Ishikawa (cell line): ENCODE measurements at regions not wholly inside any gene's neighbourhood (a gene's known extent, or its start where the extent isn't known, plus 50 kb on each side); places are given as distances from the start of the nearest gene placed in this dataset.

Source experiments
- CEBPB ChIP-seq: IDR thresholded peaks from 2 replicates; pipeline ENCODE4 v1.6.1; 2012
- CREB1 ChIP-seq: IDR thresholded peaks from 2 replicates; pipeline ENCODE4 v1.6.1; 2012; ENCODE audit warnings: low read depth
- EGR1 ChIP-seq: IDR thresholded peaks from 2 replicates; pipeline ENCODE4 v1.6.1; 2012
- EP300 ChIP-seq: IDR thresholded peaks from 2 replicates; pipeline ENCODE4 v1.6.1; 2012; ENCODE audit warnings: borderline replicate concordance
- FOXM1 ChIP-seq: IDR thresholded peaks from 2 replicates; pipeline ENCODE4 v1.6.1; 2012; ENCODE audit warnings: low read depth, borderline replicate concordance
- NFIC ChIP-seq: IDR thresholded peaks from 2 replicates; pipeline ENCODE4 v1.6.1; 2012
- RAD21 ChIP-seq: IDR thresholded peaks from 2 replicates; pipeline ENCODE4 v1.6.1; 2012; ENCODE audit warnings: low read depth
- TAF1 ChIP-seq: IDR thresholded peaks from 2 replicates; pipeline ENCODE4 v1.6.1; 2012; ENCODE audit warnings: low read depth, mild to moderate bottlenecking
- TCF12 ChIP-seq: IDR thresholded peaks from 2 replicates; pipeline ENCODE4 v1.6.1; 2012; ENCODE audit warnings: low read depth
- TEAD4 ChIP-seq: IDR thresholded peaks from 2 replicates; pipeline ENCODE4 v1.6.1; 2012
- YY1 ChIP-seq: IDR thresholded peaks from 2 replicates; pipeline ENCODE4 v1.6.1; 2012; ENCODE audit warnings: low read depth
- ZBTB7A ChIP-seq: IDR thresholded peaks from 2 replicates; pipeline ENCODE4 v1.6.1; 2012; ENCODE audit warnings: low read depth
- TF ChIP-seq, protein P1 (sequence below): IDR thresholded peaks from 2 replicates; pipeline ENCODE4 v1.6.1; 2012
- TF ChIP-seq, protein P2 (sequence below): IDR thresholded peaks from 2 replicates; pipeline ENCODE4 v1.6.1; 2012; ENCODE audit warnings: low read depth, mild to moderate bottlenecking
- TF ChIP-seq, protein P3 (sequence below): IDR thresholded peaks from 2 replicates; pipeline ENCODE4 v1.6.1; 2012

DNA sequence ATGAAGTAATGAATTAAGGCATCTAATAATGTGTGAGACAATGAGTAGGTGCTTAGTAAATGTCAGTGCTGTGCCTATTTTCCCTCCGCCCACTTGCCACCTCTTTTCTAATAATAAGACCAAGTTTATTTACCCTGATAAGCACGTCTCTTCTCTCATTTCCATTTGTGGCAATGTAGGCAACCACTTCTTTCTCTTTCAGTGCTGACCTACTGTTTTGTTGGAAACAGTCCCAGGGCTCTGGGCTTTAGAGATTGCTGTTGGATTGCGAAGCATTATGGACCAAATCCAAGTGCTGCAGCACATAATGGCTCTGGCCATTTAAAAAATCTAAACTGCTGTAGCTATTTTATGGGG lies 141.3 kb upstream of the PLEKHG7 start:
- no peak for TF ChIP-seq ZBTB7A
- TF ChIP-seq TEAD4: no peak
- no peak for TF ChIP-seq EP300
- no peak for TF ChIP-seq EGR1
- TF ChIP-seq CREB1: no peak
- TF ChIP-seq TCF12: no peak
- TF ChIP-seq, protein P1, sequence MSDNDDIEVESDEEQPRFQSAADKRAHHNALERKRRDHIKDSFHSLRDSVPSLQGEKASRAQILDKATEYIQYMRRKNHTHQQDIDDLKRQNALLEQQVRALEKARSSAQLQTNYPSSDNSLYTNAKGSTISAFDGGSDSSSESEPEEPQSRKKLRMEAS: no peak
- TF ChIP-seq YY1: no peak
- TF ChIP-seq TAF1: no peak
- TF ChIP-seq, protein P2, sequence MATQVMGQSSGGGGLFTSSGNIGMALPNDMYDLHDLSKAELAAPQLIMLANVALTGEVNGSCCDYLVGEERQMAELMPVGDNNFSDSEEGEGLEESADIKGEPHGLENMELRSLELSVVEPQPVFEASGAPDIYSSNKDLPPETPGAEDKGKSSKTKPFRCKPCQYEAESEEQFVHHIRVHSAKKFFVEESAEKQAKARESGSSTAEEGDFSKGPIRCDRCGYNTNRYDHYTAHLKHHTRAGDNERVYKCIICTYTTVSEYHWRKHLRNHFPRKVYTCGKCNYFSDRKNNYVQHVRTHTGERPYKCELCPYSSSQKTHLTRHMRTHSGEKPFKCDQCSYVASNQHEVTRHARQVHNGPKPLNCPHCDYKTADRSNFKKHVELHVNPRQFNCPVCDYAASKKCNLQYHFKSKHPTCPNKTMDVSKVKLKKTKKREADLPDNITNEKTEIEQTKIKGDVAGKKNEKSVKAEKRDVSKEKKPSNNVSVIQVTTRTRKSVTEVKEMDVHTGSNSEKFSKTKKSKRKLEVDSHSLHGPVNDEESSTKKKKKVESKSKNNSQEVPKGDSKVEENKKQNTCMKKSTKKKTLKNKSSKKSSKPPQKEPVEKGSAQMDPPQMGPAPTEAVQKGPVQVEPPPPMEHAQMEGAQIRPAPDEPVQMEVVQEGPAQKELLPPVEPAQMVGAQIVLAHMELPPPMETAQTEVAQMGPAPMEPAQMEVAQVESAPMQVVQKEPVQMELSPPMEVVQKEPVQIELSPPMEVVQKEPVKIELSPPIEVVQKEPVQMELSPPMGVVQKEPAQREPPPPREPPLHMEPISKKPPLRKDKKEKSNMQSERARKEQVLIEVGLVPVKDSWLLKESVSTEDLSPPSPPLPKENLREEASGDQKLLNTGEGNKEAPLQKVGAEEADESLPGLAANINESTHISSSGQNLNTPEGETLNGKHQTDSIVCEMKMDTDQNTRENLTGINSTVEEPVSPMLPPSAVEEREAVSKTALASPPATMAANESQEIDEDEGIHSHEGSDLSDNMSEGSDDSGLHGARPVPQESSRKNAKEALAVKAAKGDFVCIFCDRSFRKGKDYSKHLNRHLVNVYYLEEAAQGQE: no peak
- no peak for TF ChIP-seq RAD21
- TF ChIP-seq NFIC: no peak; the same call in 1 of the 2 replicates
- TF ChIP-seq, protein P3, sequence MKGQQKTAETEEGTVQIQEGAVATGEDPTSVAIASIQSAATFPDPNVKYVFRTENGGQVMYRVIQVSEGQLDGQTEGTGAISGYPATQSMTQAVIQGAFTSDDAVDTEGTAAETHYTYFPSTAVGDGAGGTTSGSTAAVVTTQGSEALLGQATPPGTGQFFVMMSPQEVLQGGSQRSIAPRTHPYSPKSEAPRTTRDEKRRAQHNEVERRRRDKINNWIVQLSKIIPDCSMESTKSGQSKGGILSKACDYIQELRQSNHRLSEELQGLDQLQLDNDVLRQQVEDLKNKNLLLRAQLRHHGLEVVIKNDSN: no peak

DNA sequence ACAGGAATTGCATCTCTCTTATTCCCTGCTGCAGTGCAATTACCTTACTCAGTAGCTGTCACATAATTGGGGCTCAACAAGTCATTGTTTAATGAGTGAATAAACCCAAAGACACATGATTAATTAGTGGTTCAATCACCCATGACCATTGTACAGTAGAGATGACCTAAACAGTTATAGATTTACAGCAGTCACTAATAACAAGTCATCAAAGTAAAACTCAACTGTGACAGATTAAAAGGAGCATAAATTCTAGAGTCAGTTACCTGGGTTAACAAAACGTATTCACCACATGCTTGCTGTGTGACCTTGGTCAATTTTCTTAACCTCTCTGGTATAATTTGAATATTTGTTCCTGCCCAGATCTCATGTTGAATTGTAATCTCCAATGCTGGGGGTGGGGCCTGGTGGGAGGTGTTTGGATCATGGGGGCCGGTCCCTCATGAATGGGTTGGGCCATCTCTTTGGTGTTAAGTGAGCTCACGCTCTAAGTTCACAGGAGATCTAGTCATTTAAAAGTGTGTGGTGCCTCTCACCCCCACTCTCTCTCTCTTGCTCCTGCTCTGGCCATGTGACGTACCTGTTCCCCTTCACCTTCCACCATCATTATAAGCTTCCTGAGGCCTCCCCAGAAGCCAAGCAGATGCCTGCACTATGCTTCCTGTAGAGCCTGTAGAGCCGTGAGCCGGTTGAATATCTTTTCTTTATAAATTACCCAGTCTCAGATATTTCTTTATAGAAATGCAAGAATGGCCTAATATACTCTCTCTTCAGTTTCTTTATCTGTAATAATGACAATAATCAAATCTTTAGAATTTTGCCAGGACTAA lies 141.9 kb upstream of the PLEKHG7 start:
- TF ChIP-seq FOXM1 (no peak), NFIC (no peak), ZBTB7A (no peak), TEAD4 (no peak), YY1 (no peak), CREB1 (no peak), TCF12 (no peak), RAD21 (no peak)
- TF ChIP-seq, protein P1: no peak

DNA sequence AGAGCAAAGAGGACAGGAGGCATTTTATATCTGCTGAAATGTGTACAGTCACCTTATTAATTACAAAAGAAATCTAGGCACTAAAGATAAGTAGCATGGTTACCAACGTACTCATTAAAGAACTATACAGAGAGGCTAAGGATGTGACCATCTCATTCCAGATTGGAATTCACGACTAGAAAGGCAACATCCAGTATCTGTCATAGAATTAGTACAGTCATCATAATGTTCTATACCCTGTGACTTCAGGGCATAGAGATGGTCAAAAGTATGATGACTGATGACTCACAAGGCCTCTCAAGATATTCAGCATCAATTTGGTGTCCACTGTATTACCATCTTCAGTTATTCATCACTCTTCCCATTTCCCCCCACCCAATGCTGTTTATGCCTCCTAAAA lies 144.0 kb upstream of the PLEKHG7 start:
- TF ChIP-seq, protein P2: no peak
- TF ChIP-seq, protein P3: no peak
- TF ChIP-seq NFIC (no peak), CEBPB (no peak), YY1 (no peak), TEAD4 (no peak), CREB1 (no peak), EGR1 (no peak), ZBTB7A (no peak), TAF1 (no peak), FOXM1 (no peak), RAD21 (no peak)

DNA sequence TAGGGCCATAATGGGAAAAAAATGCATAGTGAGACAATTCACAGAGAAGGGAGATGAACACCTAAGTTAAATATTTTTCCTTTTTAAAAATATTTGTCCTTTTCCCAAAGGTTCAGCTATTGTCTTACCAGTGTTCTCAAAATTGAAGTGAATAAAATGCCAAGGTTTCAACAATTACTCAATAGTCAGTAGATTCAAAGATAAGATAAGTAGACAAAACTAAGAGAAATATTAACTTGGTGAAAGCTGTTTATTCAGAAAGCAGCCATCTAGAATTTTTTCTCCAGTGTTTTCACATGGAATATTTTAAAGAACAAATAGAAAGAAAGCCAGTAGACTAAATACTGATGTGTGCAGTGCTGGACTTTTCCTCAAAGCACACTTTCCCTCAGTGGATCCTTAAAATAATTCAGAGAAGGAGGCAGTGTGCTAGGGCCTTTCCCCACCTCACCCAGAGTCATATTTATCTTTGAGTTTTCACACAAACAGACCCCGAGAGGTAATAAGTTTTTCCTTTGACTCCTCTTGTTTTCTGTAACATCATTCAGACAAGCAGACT lies 144.5 kb upstream of the PLEKHG7 start:
- no peak for TF ChIP-seq RAD21

DNA sequence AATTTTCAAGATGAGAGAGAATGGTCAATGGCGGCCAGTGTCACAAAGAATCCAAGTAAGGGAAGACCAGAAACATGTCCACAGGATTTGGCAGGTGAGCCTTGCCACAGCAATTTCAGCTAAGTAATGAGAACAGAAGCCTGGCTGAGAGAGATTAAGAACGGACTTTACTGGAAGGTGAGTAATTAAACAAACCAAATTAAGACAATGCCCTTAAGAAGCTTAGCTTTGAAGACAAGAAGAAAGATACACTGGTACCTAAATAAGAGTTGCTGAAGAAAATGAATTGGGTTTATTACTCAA lies 145.4 kb upstream of the PLEKHG7 start:
- TF ChIP-seq TAF1: no peak
- no peak for TF ChIP-seq NFIC
- TF ChIP-seq, protein P3: no peak
- TF ChIP-seq CREB1: no peak
- TF ChIP-seq FOXM1: no peak
- no peak for TF ChIP-seq TCF12
